ENCODE measurements at regions not wholly inside any gene's neighbourhood (a gene's known extent, or its start where the extent isn't known, plus 50 kb on each side); places are given as distances from the start of the nearest gene placed in this dataset.

DNA sequence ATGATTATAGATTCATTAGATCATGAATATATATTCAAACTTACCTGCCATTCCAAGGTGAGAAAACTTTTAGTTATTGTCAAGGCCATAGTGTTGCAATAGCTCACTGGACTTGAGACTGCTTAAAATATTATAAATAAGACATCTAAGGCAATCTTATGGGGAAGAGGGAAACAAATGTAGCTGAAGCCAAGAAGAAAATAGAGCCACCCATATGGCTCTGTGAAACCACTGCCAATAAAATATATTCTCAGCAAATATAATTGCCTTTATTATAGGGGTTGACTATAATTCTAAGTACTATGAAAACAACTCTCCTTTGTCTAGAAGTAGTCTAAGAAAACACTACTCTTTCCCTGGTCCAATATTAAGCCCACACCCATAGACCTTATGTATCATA is 938.5 kb downstream of the FSTL5 start:
- DNase-seq (ENCODE audit: low read depth): no peak

DNA sequence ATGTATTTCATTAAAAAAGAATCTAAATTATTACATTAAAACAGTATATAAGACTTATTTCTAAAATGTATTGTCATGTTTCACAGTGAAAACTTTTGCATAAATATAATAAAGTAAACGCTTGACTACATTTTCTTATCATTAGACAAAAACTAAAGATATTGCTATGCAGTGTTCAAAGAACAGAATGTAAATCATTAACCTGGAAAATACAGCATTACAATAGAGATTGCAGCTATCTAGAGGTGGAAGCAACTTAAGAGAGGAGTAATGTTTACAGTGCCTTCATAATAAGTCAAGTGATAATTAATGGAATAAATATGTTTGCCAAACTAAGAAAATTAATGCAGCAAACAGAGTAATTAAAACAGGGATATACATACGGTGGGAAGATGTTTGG is 940.9 kb downstream of the FSTL5 start:
- DNase-seq (ENCODE audit: low read depth): no peak

DNA sequence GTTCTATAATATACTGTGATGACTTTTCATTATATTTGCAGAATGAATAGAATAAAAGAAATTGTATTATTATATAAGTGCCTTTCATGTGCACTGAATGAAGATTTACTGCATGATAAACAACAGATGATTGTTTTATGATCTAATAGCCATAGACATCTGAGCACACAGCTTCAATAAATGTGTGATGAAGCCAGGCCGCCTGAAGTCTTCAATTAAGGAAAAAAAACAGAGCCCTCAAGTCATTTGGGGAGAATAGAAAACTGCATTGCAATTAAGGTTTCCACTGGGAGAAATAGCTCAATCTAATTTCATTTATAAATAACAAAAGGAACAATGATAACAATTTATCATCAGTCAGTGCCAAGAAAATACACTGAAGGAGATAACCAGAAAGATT is 955.2 kb downstream of the FSTL5 start:
- no peak for DNase-seq (ENCODE audit: low read depth)

DNA sequence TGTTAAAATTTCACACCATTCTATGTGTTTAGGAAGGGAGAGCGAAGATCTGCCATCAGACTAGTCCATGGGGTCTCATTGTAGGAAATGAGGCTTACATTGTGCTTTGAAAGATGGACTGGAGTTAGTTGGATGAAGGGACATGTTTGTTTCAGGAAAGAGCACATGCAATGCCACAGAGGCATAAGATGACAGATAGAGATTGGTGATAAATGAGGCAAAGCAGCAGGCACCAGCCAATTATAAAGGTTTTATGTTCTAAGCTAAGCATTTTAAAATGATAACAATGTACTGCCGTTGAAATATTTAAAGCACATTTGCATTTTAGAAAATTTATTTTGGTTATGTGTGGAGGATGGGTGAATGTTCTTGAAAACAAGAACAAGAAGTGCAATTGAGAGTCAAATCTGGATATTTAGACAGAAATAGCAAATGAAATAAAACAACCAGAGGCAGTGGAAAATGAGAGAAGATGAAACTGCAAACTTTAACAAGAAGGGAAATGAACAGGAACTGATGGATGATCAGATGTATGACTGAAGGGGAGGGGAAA is 957.2 kb downstream of the FSTL5 start:
- no peak for DNase-seq (ENCODE audit: low read depth)

DNA sequence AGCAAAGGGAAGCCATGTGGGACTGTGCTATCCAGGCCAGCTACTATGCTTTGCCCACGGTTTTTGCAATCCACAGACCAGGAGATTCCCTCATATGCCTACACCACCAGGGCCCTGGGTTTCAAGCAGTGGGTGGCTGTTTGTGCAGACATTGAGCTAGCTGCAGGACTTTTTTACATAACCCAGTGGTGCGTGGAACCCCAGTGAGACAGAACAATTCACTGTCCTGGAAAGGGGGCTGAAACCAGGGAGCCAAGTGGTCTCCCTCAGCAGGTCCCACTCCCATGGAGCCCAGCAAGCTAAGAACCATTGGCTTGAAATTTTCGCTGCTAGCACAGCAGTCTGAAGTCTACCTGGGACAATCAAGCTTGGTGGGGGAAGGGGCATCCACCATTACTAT is 959.9 kb downstream of the FSTL5 start:
- no peak for DNase-seq (ENCODE audit: low read depth)

DNA sequence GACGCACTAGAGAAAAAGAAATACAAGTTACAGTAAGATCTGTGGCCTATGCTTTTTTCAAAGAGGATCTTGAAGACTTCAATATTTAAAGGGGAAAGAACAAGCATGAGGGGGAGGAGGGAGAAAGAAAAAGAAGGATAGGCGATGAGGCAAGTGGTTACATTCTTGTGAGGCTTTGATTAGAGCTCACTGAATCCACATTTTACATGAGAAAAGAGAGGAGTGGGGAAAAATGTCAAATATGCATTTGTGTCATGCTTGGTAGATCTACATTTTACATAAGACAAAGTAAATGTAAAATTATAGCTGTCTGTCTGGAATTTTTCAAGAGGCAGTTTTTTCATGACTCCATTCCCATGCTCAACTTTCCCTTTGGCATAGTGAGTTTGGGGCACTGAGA is 965.9 kb downstream of the FSTL5 start:
- no peak for DNase-seq (ENCODE audit: low read depth)

DNA sequence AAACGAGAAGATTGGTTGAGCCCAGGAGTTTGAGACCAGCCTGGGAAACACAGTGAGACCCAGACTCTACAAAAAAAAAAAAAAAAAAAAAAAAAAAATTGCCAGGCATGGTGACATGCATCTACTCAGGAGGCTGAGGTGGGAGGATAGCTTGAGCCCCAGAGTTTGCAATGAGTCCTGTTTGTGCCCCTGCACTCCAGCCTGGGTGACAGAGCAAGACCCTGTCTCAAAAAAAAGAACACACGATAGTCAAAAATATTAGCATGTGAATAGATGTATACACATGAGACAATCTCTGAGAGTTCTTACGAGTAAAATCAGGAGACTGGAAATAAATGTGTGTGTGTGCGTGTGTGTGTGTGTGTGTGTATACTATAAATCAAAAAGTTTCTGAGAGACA is 966.3 kb downstream of the FSTL5 start:
- no peak for DNase-seq (ENCODE audit: low read depth)

DNA sequence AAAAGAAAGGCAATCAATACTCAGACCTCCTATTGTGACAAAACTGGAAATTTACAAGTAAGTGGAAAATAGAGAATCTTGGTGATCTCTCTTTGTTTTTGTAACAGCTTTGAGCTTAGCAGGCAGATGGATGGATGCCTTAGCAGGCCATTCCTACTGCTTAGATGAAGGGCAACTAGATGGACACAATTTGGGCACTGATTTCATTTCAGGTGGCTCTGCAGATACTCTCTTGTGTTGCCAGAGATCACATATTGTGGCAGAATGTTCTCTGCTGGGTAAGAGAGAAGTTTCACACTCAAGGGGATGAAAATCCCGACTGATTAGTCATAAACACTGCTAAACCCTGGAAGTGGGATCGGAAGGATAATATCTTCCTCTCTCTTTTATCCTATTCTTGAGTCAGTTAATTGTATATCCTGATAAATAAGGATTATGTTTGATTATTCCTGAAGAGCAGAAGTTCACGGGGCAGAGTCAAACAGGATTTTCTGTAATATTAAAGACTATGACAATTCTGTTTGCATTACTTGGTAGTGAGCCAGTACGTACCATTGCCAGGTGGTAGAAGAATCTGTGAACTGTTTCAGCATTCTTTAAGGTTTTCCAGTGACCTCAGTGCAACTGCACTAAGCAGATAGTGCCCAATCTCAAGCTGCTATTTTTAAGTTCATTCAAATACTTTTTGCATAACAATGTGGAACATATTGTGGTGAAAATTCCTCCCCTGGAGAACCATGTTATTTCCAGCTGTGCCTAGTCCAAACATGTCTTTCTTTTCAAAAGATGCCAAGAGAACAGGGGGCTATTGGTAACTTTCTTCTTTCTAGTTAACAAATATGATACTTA is 974.3 kb downstream of the FSTL5 start:
- DNase-seq (ENCODE audit: low read depth): no peak

DNA sequence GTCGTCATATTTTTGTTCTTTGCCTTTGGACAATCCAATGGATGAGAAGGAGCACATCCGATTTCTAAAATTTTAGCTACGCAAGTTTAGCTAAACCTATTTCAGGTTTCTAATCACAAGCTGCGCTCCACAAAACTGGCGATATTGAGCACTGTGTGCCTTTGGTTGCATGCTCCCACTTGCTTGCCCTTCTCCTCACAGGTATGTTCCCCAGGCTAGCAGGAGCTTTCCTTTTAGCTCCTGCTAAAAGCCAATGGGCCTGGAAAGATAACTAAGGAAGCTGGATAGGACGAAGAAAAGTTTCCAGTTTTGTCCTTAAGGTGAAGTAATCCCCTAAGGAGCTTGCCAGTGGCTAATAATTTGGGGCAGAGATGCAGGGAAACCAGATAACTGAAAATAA is 975.2 kb downstream of the FSTL5 start:
- DNase-seq (ENCODE audit: low read depth): no peak

DNA sequence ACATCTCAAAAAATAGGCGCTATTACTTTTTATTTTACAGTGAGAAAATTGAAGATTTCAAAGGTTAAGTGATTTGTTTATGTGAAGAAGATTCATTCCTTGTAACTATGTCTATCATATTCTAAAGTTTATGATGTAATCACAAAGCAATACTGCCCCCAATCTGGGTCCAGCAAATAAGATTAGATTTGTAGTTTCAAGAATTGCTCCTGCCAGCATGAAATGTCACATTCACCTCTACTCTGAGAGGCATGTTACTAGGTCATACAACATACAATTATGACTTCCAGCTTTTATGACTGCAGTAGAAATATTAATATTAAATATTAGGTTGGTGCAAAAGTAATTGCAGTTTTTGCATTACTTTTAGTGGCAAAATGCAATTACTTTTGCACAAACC is 976.2 kb downstream of the FSTL5 start:
- no peak for DNase-seq (ENCODE audit: low read depth)

DNA sequence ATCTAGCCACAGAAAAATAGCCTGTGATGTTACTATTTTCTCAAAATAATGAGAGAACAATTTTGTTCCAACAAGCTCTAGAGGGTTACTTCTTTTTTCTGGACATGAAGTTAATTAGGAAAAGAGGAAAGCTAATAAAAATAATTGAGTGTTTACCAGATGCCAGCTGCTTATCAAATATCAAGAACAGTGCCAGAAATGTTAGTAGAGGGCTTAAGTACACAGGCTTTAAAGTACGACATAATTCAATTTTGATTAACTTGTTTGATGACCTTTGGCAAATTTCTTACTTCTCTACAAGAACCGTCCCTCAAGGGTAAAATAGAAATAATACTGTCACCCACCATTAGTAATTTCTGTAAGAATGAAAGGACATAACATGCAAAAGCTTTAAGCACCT is 977.0 kb downstream of the FSTL5 start:
- no peak for DNase-seq (ENCODE audit: low read depth)

DNA sequence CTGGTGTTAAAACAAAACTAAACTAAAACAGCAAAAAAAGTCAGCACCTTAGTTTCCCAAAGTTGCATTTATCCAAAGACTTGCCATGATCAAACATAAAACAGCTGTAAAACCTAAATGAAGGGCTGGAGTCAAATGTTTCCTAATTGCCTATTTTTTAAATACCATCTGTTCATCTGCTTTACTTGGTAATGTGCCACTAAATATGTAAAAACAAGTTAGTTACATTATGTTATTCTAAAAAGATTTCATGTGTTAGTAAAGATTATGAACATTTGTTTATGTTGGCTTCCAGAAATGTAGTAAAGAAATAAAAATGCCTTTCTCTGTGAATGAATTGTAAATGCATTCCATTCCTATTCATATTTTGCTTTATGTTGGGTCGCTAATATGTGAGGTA is 977.8 kb downstream of the FSTL5 start:
- no peak for DNase-seq (ENCODE audit: low read depth)

DNA sequence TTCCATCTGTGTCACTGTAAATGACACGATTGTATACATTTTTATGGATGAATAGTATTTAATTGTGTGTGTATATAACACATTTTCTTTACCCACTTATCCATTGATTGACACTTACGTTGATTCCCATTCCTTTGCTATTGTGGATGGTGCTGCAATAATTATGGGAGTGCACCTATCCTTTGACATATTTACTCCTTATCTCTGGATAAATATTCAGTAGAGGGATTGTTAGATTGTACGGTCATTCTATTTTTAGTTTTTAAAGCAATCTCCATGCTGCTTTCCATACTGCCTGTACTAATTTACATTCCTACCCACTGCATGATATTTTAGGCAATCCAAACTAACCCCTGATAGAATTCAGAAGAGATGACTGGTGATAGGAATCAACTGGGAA is 980.1 kb downstream of the FSTL5 start:
- no peak for DNase-seq (ENCODE audit: low read depth)

DNA sequence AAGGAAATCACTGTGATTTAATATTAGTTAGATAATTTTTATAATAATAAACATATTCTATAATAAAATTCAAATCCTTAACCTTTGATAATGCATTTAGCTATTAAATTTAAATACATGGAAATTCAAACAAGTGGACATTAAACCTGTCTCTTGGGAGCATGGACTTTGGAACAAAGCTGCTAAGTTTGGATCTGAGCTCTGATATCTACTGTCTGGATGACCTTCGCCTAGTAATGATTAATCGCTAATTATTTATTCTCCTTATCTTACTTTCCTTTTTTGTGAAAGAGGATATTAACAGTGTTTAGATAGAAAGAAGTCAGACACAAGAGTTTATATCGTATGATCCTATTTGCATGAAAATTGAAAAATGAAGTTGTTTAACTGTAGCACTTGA is 980.9 kb downstream of the FSTL5 start:
- no peak for DNase-seq (ENCODE audit: low read depth)

DNA sequence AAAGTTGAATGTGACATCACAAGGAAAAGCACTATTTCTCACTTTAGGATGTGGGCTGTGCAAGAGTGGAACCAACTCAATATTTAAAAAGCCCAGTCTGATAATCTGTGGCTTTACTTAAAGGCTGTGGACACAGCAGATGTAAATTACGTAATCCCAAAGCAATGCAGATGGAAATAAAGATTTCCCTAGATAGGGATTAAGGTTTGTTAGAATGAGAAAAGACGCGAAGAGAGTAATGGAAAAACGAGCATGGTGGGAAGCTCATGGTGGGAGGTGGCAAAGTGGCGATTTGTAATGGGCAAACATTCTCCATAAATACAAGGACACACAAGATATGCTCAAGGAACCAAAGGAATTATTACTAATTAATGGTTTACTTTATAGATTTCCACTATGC is 985.5 kb downstream of the FSTL5 start:
- DNase-seq (ENCODE audit: low read depth): no peak

DNA sequence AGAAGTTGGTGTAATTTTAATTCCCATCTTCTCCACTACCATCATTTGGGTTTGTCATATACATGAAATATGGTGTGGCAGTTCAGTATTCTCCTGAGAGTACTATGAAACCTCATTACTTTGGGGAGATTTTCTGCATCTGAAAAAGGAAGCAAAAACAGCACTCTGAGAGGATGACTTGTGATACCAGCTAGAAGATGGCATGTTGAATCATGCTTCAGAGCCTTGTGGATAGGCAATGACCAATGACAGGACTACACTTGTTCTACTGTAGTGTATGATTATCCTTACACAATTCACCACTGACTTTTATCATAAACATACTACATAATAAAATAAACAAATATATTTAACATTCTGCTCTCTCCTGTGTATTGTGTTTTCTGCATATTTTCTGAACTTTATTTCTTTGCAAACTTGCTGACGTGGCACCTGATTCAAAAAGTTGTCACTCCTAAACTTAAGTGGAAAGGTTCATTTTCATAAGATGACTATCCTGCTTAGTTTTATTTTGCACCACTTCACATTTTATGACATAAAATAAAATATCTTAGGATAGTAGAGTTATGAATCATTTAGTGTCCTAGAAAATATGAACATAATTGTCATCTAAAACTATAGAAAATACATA is 991.3 kb downstream of the FSTL5 start:
- DNase-seq (ENCODE audit: low read depth): no peak

DNA sequence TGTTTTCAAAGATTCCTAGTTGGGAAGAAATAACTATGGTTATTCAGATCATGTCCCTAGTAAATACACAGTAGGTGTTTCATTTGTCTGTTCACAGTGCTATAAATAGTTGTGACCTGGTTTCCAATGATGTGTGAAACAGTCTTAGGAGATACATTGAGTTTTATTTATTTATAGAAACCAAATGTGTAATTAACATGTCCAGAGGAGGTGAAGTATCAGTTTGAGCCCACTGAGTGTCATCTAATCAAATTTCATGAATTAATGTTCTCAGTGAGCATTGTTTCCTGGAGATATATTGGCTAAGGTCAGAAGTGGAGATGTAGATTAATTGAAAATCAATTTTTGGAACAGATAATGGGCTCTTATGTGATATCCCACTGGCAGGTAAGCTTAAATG is 996.3 kb downstream of the FSTL5 start:
- DNase-seq (ENCODE audit: low read depth): no peak

DNA sequence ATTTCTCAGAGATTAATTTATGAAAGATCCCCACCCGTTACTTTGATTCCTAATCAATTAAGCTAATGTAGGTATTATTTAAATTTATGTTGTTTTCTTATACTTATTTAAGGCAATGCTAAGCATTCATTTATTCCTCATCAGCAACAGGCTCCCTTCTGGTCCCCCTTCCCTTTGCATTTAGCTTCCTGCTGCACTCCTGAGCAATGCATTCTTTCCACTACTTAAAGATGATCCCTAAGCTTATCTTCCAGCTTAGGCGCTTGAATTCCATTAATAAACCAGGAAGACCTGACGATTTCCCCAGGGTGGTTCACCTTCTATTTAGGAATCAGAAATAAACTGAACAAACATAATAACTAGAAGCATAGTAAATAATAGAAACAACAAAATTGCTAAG is 1003.1 kb downstream of the FSTL5 start:
- DNase-seq (ENCODE audit: low read depth): no peak

DNA sequence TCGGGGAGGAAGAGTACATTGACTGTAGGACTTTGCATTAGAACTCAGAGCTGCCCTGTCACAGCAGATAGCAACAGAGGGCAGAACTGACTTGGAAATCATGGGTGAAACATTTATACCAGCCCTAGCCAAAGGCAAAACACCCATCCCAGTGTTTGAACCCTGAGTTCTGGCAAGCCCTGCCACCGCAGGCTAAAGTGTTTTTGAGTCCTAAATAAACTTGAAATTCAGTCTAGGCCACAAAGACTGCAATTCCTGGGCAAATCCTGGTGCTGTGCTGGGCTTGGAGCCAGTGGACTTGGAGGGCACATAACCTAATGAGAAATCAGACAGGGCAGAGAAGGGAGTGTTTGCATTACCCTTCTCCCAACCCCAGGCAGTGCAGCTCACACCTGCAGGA is 1015.7 kb downstream of the FSTL5 start:
- no peak for DNase-seq (ENCODE audit: low read depth)

DNA sequence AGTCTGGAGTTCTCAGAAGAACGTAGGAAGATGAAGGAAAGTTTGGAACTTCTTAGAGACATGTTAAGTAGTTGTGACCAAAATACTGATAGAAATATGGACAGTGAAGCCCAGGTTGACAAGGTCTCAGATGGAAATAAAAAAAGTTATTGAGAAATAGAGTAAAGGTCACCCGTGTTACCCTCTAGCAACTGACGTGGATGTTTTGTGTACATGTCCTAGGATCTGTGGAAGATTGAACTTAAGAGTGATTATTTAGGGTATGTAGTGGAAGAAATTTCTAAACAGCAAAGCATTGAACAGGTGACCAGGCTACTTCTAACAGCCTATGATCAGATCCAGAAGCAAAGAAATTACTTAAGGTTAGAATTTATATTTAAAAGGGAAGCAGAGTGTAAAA is 1020.4 kb downstream of the FSTL5 start:
- no peak for DNase-seq (ENCODE audit: low read depth)

DNA sequence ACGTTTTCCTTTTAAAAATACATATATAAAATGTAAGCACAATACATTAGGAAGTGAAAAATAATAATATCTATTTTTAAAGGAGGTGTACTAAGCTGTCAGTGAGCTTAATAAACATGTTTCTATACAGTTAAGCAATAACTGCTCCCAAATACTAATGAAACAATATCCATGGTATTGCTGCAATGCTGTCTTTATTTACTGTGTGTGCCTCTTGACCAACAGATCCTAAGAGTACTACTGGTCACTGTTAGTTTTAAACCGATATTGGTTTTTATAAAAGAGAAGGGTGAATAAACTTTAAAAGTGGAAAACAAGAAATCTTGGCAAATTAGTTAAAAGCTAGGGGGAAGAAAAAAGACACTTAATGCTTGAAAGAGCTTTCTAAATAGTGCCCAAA is 1029.0 kb downstream of the FSTL5 start:
- no peak for DNase-seq (ENCODE audit: low read depth)

DNA sequence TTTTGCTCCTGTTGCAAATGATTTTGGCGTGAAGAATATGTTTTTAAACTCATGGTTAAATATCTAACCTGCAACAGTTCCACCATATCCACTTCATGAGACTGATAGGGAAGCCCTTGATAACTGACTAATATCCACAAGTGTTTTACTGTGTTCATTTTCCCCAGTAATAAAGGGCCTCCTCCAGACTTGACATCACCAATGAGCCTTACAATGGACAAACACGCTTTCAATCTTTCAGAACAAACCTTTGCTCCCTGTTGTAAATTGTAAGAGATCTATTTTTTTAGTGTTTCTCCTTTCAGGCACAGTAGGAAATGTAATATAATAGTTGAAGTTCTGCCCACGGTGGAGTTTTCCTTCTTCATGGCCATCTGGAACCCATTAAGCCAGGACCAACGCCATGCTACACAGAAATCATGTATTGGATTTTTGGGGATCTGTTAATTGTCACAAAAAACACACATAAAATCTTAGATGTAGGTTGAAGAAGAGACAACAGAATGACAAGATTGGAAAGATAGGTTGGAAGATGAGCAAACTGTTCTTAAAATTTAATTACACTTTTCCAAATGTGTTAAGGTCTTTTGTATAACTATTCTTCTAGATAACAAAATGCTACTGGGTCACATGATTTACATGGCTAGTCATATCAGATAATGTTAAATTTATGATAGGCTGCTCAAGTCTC is 1030.1 kb downstream of the FSTL5 start:
- no peak for DNase-seq (ENCODE audit: low read depth)
